ENCODE measurements at regions not wholly inside any gene's neighbourhood (a gene's known extent, or its start where the extent isn't known, plus 50 kb on each side); places are given as distances from the start of the nearest gene placed in this dataset.

DNA sequence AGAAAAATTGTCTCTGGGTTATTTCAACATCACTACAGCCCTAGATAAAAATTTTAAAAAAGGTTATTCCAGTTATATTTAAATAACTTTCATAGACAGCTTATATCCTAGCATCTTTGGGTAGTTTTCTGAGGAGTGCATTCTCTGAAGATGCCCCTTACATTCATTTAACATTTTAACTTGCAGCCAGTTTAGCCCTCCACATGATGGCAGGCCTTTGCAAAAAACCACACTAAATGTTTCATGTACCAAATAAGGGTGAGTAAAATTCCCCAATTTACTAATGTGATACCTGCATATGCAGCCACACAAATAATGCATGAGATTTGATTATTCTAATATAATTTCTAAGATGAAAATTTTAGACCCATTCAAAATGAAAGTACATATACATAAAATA is 108.4 kb upstream of the ZWINT start:
- TF ChIP-seq FOXM1 (CRISPR knock-in tag; IDR thresholded peaks at IDR 0.05) (no peak), EZH2 (conservative IDR thresholded peaks at IDR 0.05; ENCODE audit: low read depth, low read length) (no peak), ZNF274 (CRISPR knock-in tag; IDR thresholded peaks at IDR 0.05) (no peak)
- TF ChIP-seq, protein P1, sequence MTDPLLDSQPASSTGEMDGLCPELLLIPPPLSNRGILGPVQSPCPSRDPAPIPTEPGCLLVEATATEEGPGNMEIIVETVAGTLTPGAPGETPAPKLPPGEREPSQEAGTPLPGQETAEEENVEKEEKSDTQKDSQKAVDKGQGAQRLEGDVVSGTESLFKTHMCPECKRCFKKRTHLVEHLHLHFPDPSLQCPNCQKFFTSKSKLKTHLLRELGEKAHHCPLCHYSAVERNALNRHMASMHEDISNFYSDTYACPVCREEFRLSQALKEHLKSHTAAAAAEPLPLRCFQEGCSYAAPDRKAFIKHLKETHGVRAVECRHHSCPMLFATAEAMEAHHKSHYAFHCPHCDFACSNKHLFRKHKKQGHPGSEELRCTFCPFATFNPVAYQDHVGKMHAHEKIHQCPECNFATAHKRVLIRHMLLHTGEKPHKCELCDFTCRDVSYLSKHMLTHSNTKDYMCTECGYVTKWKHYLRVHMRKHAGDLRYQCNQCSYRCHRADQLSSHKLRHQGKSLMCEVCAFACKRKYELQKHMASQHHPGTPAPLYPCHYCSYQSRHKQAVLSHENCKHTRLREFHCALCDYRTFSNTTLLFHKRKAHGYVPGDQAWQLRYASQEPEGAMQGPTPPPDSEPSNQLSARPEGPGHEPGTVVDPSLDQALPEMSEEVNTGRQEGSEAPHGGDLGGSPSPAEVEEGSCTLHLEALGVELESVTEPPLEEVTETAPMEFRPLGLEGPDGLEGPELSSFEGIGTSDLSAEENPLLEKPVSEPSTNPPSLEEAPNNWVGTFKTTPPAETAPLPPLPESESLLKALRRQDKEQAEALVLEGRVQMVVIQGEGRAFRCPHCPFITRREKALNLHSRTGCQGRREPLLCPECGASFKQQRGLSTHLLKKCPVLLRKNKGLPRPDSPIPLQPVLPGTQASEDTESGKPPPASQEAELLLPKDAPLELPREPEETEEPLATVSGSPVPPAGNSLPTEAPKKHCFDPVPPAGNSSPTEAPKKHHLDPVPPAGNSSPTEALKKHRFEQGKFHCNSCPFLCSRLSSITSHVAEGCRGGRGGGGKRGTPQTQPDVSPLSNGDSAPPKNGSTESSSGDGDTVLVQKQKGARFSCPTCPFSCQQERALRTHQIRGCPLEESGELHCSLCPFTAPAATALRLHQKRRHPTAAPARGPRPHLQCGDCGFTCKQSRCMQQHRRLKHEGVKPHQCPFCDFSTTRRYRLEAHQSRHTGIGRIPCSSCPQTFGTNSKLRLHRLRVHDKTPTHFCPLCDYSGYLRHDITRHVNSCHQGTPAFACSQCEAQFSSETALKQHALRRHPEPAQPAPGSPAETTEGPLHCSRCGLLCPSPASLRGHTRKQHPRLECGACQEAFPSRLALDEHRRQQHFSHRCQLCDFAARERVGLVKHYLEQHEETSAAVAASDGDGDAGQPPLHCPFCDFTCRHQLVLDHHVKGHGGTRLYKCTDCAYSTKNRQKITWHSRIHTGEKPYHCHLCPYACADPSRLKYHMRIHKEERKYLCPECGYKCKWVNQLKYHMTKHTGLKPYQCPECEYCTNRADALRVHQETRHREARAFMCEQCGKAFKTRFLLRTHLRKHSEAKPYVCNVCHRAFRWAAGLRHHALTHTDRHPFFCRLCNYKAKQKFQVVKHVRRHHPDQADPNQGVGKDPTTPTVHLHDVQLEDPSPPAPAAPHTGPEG (CRISPR knock-in tag; IDR thresholded peaks at IDR 0.05): no peak
- TF ChIP-seq, protein P2, sequence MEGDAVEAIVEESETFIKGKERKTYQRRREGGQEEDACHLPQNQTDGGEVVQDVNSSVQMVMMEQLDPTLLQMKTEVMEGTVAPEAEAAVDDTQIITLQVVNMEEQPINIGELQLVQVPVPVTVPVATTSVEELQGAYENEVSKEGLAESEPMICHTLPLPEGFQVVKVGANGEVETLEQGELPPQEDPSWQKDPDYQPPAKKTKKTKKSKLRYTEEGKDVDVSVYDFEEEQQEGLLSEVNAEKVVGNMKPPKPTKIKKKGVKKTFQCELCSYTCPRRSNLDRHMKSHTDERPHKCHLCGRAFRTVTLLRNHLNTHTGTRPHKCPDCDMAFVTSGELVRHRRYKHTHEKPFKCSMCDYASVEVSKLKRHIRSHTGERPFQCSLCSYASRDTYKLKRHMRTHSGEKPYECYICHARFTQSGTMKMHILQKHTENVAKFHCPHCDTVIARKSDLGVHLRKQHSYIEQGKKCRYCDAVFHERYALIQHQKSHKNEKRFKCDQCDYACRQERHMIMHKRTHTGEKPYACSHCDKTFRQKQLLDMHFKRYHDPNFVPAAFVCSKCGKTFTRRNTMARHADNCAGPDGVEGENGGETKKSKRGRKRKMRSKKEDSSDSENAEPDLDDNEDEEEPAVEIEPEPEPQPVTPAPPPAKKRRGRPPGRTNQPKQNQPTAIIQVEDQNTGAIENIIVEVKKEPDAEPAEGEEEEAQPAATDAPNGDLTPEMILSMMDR (CRISPR knock-in tag; IDR thresholded peaks at IDR 0.05): no peak

Data from HepG2 (cell line).